K562 (cell line): ENCODE measurements at regions not wholly inside any gene's neighbourhood (a gene's known extent, or its start where the extent isn't known, plus 50 kb on each side); places are given as distances from the start of the nearest gene placed in this dataset.

Source experiments
- E2F3 ChIP-seq: fragments of 250-450 bp; sonication (Bioruptor Pico); IDR thresholded peaks from 2 replicates; pipeline ENCODE4 v1.4.0; 2020; ENCODE audit warnings: mild to moderate bottlenecking
- EP300 ChIP-seq: IDR thresholded peaks from 2 replicates; pipeline ENCODE4 v1.6.1; 2012; ENCODE audit warnings: low read length, improper control_type of control experiment
- EZH2 ChIP-seq: IDR thresholded peaks from 2 replicates; pipeline ENCODE4 v1.6.1; 2012; ENCODE audit warnings: low read depth, mild to moderate bottlenecking, inconsistent platforms, low read length, borderline replicate concordance
- JUND ChIP-seq, 2 experiments: IDR thresholded peaks; 2 replicates in 1 of 2; 3 replicates in 1 of 2; pipeline ENCODE4 v1.6.1; 2011; ENCODE audit warnings: borderline replicate concordance in 2 of 2, low read depth in 2 of 2, low read length in 2 of 2, improper control_type of control experiment in 1 of 2, missing biosample characterization in 1 of 2, missing genetic modification characterization in 1 of 2, missing genetic modification reagents in 1 of 2
- POLR2AphosphoS5 ChIP-seq: IDR thresholded peaks from 2 replicates; pipeline ENCODE4 v1.6.1; 2011; ENCODE audit warnings: mild to moderate bottlenecking, low read depth, low read length, moderate library complexity; ENCODE audit not compliant: control insufficient read depth, insufficient read depth
- RAD21 ChIP-seq, 2 experiments: fragments of 250-450 bp in 1 of 2; fragments of 450-650 bp in 1 of 2; sonication (Bioruptor Pico) in 1 of 2; formaldehyde crosslinking in 1 of 2; IDR thresholded peaks in 1 of 2; conservative IDR thresholded peaks in 1 of 2; 2 replicates each; pipeline versions ENCODE4 v1.4.0 to v1.8.0; 2020 to 2022; ENCODE audit warnings: mild to moderate bottlenecking in 2 of 2, moderate library complexity in 1 of 2
- RAD51 ChIP-seq: fragments of 450-650 bp; IDR thresholded peaks from 2 replicates; pipeline ENCODE4 v1.7.1; 2016; ENCODE audit warnings: low read depth, mild to moderate bottlenecking, borderline replicate concordance
- ZNF23 ChIP-seq: fragments of 250-450 bp; sonication (Bioruptor Pico); IDR thresholded peaks from 2 replicates; pipeline ENCODE4 v1.4.0; 2020; ENCODE audit warnings: mild to moderate bottlenecking
- TF ChIP-seq, protein P1 (sequence below): sonication (generic); formaldehyde crosslinking; IDR thresholded peaks from 2 replicates; pipeline ENCODE4 v1.5.0; 2020; ENCODE audit warnings: missing genetic modification reagents
- TF ChIP-seq, protein P2 (sequence below): fragments of 450-650 bp; IDR thresholded peaks from 2 replicates; pipeline ENCODE4 v1.6.1; 2018; ENCODE audit warnings: mild to moderate bottlenecking, low read depth; ENCODE audit not compliant: partially characterized antibody
- TF ChIP-seq, protein P3 (sequence below), 3 experiments: IDR thresholded peaks in 2 of 3; conservative IDR thresholded peaks in 1 of 3; 2 replicates each; pipeline ENCODE4 v1.5.1; 2011 to 2012; ENCODE audit warnings: low read length in 3 of 3, mild to moderate bottlenecking in 3 of 3, control low read depth in 2 of 3, improper control_type of control experiment in 1 of 3, inconsistent platforms in 1 of 3, low read depth in 1 of 3, mixed read lengths in 1 of 3, moderate library complexity in 1 of 3; ENCODE audit not compliant: insufficient read depth in 2 of 3
- TF ChIP-seq, protein P4 (sequence below), 2 experiments: fragments of 450-650 bp in 1 of 2; IDR thresholded peaks; 2 replicates each; pipeline ENCODE4 v1.6.1; 2011 to 2017; ENCODE audit warnings: low read depth in 2 of 2, antibody characterized with exemption in 1 of 2, borderline replicate concordance in 1 of 2, low read length in 1 of 2, mild to moderate bottlenecking in 1 of 2, mixed read lengths in 1 of 2; ENCODE audit not compliant: control insufficient read depth in 1 of 2

DNA sequence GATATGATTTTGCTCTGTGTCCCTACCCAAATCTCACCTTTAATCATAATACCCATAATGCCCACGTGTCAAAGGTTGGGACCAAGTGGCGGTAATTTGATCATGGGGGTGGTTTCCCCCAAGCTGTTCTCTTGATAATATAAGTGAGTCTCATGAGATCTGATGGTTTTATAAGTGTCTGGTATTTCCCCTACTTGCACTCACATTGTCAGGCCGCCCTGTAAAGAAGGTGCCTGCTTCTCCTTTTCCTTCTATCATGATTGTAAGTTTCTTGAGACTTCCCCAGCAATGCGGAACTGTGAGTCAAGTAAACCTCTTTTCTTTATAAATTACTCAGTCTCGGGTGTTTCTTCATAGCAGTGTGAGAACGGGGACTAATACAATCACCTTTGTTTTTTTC is 279.8 kb downstream of the ARPP21 start:
- TF ChIP-seq, protein P1, sequence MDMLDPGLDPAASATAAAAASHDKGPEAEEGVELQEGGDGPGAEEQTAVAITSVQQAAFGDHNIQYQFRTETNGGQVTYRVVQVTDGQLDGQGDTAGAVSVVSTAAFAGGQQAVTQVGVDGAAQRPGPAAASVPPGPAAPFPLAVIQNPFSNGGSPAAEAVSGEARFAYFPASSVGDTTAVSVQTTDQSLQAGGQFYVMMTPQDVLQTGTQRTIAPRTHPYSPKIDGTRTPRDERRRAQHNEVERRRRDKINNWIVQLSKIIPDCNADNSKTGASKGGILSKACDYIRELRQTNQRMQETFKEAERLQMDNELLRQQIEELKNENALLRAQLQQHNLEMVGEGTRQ = no peak
- TF ChIP-seq EZH2 (no peak), POLR2AphosphoS5 (no peak), RAD21 (CRISPR knock-in tag; conservative IDR thresholded peaks at IDR 0.05 in 1 of 2, IDR thresholded peaks at IDR 0.05 in 1 of 2) (no peak), EP300 (no peak), RAD51 (no peak), E2F3 (CRISPR knock-in tag) (no peak), JUND (IDR thresholded peaks at IDR 0.05; ENCODE audit: borderline replicate concordance, low read depth, low read length) (no peak), JUND (tag; IDR thresholded peaks at IDR 0.05; ENCODE audit: borderline replicate concordance, low read depth, low read length) (no peak), ZNF23 (CRISPR knock-in tag) (no peak)
- TF ChIP-seq, protein P2, sequence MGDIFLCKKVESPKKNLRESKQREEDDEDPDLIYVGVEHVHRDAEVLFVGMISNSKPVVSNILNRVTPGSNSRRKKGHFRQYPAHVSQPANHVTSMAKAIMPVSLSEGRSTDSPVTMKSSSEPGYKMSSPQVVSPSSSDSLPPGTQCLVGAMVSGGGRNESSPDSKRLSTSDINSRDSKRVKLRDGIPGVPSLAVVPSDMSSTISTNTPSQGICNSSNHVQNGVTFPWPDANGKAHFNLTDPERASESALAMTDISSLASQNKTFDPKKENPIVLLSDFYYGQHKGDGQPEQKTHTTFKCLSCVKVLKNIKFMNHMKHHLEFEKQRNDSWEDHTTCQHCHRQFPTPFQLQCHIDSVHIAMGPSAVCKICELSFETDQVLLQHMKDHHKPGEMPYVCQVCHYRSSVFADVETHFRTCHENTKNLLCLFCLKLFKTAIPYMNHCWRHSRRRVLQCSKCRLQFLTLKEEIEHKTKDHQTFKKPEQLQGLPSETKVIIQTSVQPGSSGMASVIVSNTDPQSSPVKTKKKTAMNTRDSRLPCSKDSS = no peak
- TF ChIP-seq, protein P3, sequence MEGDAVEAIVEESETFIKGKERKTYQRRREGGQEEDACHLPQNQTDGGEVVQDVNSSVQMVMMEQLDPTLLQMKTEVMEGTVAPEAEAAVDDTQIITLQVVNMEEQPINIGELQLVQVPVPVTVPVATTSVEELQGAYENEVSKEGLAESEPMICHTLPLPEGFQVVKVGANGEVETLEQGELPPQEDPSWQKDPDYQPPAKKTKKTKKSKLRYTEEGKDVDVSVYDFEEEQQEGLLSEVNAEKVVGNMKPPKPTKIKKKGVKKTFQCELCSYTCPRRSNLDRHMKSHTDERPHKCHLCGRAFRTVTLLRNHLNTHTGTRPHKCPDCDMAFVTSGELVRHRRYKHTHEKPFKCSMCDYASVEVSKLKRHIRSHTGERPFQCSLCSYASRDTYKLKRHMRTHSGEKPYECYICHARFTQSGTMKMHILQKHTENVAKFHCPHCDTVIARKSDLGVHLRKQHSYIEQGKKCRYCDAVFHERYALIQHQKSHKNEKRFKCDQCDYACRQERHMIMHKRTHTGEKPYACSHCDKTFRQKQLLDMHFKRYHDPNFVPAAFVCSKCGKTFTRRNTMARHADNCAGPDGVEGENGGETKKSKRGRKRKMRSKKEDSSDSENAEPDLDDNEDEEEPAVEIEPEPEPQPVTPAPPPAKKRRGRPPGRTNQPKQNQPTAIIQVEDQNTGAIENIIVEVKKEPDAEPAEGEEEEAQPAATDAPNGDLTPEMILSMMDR (IDR thresholded peaks at IDR 0.05 in 2 of 3, conservative IDR thresholded peaks at IDR 0.05 in 1 of 3; ENCODE audit: insufficient read depth in 2 of 3, low read depth in 1 of 3, low read length in 3 of 3) = no peak
- TF ChIP-seq, protein P4, sequence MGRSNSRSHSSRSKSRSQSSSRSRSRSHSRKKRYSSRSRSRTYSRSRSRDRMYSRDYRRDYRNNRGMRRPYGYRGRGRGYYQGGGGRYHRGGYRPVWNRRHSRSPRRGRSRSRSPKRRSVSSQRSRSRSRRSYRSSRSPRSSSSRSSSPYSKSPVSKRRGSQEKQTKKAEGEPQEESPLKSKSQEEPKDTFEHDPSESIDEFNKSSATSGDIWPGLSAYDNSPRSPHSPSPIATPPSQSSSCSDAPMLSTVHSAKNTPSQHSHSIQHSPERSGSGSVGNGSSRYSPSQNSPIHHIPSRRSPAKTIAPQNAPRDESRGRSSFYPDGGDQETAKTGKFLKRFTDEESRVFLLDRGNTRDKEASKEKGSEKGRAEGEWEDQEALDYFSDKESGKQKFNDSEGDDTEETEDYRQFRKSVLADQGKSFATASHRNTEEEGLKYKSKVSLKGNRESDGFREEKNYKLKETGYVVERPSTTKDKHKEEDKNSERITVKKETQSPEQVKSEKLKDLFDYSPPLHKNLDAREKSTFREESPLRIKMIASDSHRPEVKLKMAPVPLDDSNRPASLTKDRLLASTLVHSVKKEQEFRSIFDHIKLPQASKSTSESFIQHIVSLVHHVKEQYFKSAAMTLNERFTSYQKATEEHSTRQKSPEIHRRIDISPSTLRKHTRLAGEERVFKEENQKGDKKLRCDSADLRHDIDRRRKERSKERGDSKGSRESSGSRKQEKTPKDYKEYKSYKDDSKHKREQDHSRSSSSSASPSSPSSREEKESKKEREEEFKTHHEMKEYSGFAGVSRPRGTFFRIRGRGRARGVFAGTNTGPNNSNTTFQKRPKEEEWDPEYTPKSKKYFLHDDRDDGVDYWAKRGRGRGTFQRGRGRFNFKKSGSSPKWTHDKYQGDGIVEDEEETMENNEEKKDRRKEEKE (IDR thresholded peaks at IDR 0.05; ENCODE audit: borderline replicate concordance in 1 of 2, control insufficient read depth in 1 of 2, low read depth in 2 of 2, low read length in 1 of 2) = no peak
